ENCODE measurements at regions not wholly inside any gene's neighbourhood (a gene's known extent, or its start where the extent isn't known, plus 50 kb on each side); places are given as distances from the start of the nearest gene placed in this dataset.

GRCh38 chr1:228989676-228989991 lies 254.4 kb downstream of the RHOU start:
- WGBS (ENCODE audit: low lambda C conversion rate) = 97% methylated on average over 4 of the region's 5 CpGs
- intact Hi-C loops (cut with micrococcal nuclease; ENCODE audit: unreplicated experiment) (no loop called here), in situ Hi-C loops (cut with HindIII; ENCODE audit: extremely low pct_ligation_motif_present, low pct_unique_long_range_greater_than_20kb) (no loop called here)
- Histone ChIP-seq H4K20me1 (ENCODE audit: insufficient read depth, low read length) (no peaks in the 10 kb centered on the region), H3K27ac (ENCODE audit: extremely low read length, insufficient read depth, low read length) (no peak overlapping the region), H3K79me2 (ENCODE audit: insufficient read depth, low read length) (no peaks in the 10 kb centered on the region), H3K4me1 (ENCODE audit: insufficient read depth, low read length) (peaks cover 42% of the 10 kb centered on the region), H3K9me3 (ENCODE audit: low read length) (no peaks in the 10 kb centered on the region), H3K4me2 (ENCODE audit: low read depth, low read length) (no peak overlapping the region), H3K4me3 (replicated peaks in 1 of 3; ENCODE audit: insufficient read depth in 1 of 3, low read depth in 2 of 3, low read length in 3 of 3) (no peak overlapping the region), H3K36me3 (replicated peaks in 1 of 2; ENCODE audit: control insufficient read depth in 1 of 2, insufficient read depth in 2 of 2, low read length in 2 of 2) (no peaks in the 10 kb centered on the region), H3K9ac (ENCODE audit: insufficient read depth, low read depth, low read length) (no peak overlapping the region), H3K27me3 (ENCODE audit: control insufficient read depth in 1 of 2, insufficient read depth in 2 of 2, low read length in 2 of 2) (no peaks in the 10 kb centered on the region), H2AFZ (ENCODE audit: low read length) (no peak overlapping the region)
- ChIA-PET CTCF (ENCODE audit: low intra/inter-chr PET ratio, low total read pairs) (no interaction called here), POLR2A (interaction anchor here (1.1 to 1.5 kb wide), 3 partner anchors 25 to 253 kb away, joined by 3 to 4 read pairs (median 4); no protein-coding TSS in a partner anchor)
- ATAC-seq = no peak
- DNase-seq (ENCODE audit: low spot score) = no peak
- BruUV-seq (replicated peaks) = no TSS peak
- FAIRE-seq = no peak
- TF ChIP-seq STAG1 (CRISPR knock-in tag; IDR thresholded peaks at IDR 0.05) (peak; percentile 41), YEATS4 (CRISPR knock-in tag; IDR thresholded peaks at IDR 0.05; ENCODE audit: borderline replicate concordance) (no peak), ZMYM3 (CRISPR knock-in tag; IDR thresholded peaks at IDR 0.05) (no peak), HNRNPL (IDR thresholded peaks at IDR 0.05; ENCODE audit: low read depth, low read length) (0 out of 2 replicates have a peak, but pooled peaks have one; percentile 46), TRAFD1 (CRISPR knock-in tag; IDR thresholded peaks at IDR 0.05; ENCODE audit: borderline replicate concordance) (no peak), ZNF644 (CRISPR knock-in tag; IDR thresholded peaks at IDR 0.05; ENCODE audit: low read depth) (0 out of 2 replicates have a peak, but pooled peaks have one; percentile 31)

- ChIA-PET POLR2A (interaction anchor here (1.1 to 1.5 kb wide), 3 partner anchors 26 to 254 kb away, joined by 3 to 4 read pairs (median 4); no protein-coding TSS in a partner anchor), CTCF (ENCODE audit: low intra/inter-chr PET ratio, low total read pairs) (no interaction called here)
- Histone ChIP-seq H2AFZ (ENCODE audit: low read length) (no peak overlapping the region), H4K20me1 (ENCODE audit: insufficient read depth, low read length) (no peaks in the 10 kb centered on the region), H3K9ac (ENCODE audit: insufficient read depth, low read depth, low read length) (no peak overlapping the region), H3K4me2 (ENCODE audit: low read depth, low read length) (no peak overlapping the region), H3K4me1 (ENCODE audit: insufficient read depth, low read length) (peaks cover 42% of the 10 kb centered on the region), H3K79me2 (ENCODE audit: insufficient read depth, low read length) (no peaks in the 10 kb centered on the region), H3K27me3 (ENCODE audit: control insufficient read depth in 1 of 2, insufficient read depth in 2 of 2, low read length in 2 of 2) (no peaks in the 10 kb centered on the region), H3K9me3 (ENCODE audit: low read length) (no peaks in the 10 kb centered on the region), H3K27ac (ENCODE audit: extremely low read length, insufficient read depth, low read length) (no peak overlapping the region), H3K36me3 (replicated peaks in 1 of 2; ENCODE audit: control insufficient read depth in 1 of 2, insufficient read depth in 2 of 2, low read length in 2 of 2) (no peaks in the 10 kb centered on the region), H3K4me3 (replicated peaks in 1 of 3; ENCODE audit: insufficient read depth in 1 of 3, low read depth in 2 of 3, low read length in 3 of 3) (no peak overlapping the region)
- in situ Hi-C loops (cut with HindIII; ENCODE audit: extremely low pct_ligation_motif_present, low pct_unique_long_range_greater_than_20kb) = no loop called here
- DNase-seq (ENCODE audit: low spot score) = peak; percentile 56
- no peak for FAIRE-seq
- ATAC-seq = peak; percentile 58
- intact Hi-C loops (cut with micrococcal nuclease; ENCODE audit: unreplicated experiment) = no loop called here
- no TSS peak for BruUV-seq (replicated peaks)
- WGBS (ENCODE audit: low lambda C conversion rate) = 62% methylated on average over 9 of the region's 12 CpGs
- TF ChIP-seq BCL6 (CRISPR knock-in tag; IDR thresholded peaks at IDR 0.05) = 0 out of 2 replicates have a peak, but pooled peaks have one; percentile 24
- TF ChIP-seq ZNF547 (CRISPR knock-in tag; IDR thresholded peaks at IDR 0.05) = no peak
- peak; percentile 28; the same call in 1 of the 2 replicates for TF ChIP-seq ZNF768 (CRISPR knock-in tag; IDR thresholded peaks at IDR 0.05)
- peak; percentile 30; the same call in 1 of the 2 replicates for TF ChIP-seq PAXIP1 (CRISPR knock-in tag; conservative IDR thresholded peaks at IDR 0.05)
- TF ChIP-seq ZMYM3 (CRISPR knock-in tag; IDR thresholded peaks at IDR 0.05) = 0 out of 2 replicates have a peak, but pooled peaks have one; percentile 32
- TF ChIP-seq KDM5B (CRISPR knock-in tag; IDR thresholded peaks at IDR 0.05; ENCODE audit: borderline replicate concordance) = 0 out of 2 replicates have a peak, but pooled peaks have one; percentile 18
These were observed 254.9 kb downstream of the RHOU start for GRCh38 chr1:228989992-228990827.

Data from HepG2 (cell line).